Uterus (tissue), 3 donors: ENCODE measurements at regions not wholly inside any gene's neighbourhood (a gene's known extent, or its start where the extent isn't known, plus 50 kb on each side); places are given as distances from the start of the nearest gene placed in this dataset.

Experiments
- DNase-seq, 2 donors: peaks; one replicate each; pipeline ENCODE4 v3.0.0-alpha.2; 2019 to 2020
- H3K27ac ChIP-seq, 2 donors: fragments of 200-600 bp; sonication (generic); 1 replicate in 1 of 2; 2 replicates in 1 of 2; pipeline ENCODE4 v1.5.1; 2016 to 2018
- H3K27me3 ChIP-seq, 2 donors: fragments of 200-600 bp; sonication (generic); one replicate each; pipeline ENCODE4 v1.5.1; 2018 to 2019; ENCODE audit warnings: control low read depth in 1 of 2
- H3K36me3 ChIP-seq, 2 donors: fragments of 200-600 bp; sonication (generic); one replicate each; pipeline ENCODE4 v1.5.1; 2019; ENCODE audit warnings: control low read depth in 1 of 2
- H3K4me1 ChIP-seq, 2 donors: fragments of 200-600 bp; sonication (generic); one replicate each; pipeline ENCODE4 v1.5.1; 2018 to 2019; ENCODE audit warnings: control low read depth in 1 of 2
- H3K4me3 ChIP-seq, 2 donors: fragments of 200-600 bp; sonication (generic); 1 replicate in 1 of 2; 2 replicates in 1 of 2; pipeline ENCODE4 v1.5.1; 2018 to 2019; ENCODE audit warnings: mild to moderate bottlenecking in 1 of 2
- H3K9me3 ChIP-seq, 2 donors: fragments of 200-600 bp; sonication (generic); one replicate each; pipeline ENCODE4 v1.5.1; 2019; ENCODE audit warnings: control low read depth in 1 of 2
- CTCF ChIP-seq, 4 experiments: fragments of 200-600 bp in 2 of 4; fragments of 450-650 bp in 2 of 4; sonication (generic) in 2 of 4; IDR thresholded peaks; one replicate each; pipeline ENCODE4 v1.5.1; 2016 to 2019; ENCODE audit warnings: antibody characterized with exemption in 4 of 4, mild to moderate bottlenecking in 2 of 4, moderate library complexity in 1 of 4
- POLR2A ChIP-seq, 2 donors: fragments of 450-650 bp; IDR thresholded peaks; one replicate each; pipeline ENCODE4 v1.6.1; 2016; ENCODE audit warnings: antibody characterized with exemption in 2 of 2, mild to moderate bottlenecking in 1 of 2, moderate library complexity in 1 of 2
- intact Hi-C: fragments of 100-400 bp; cut with DNase I; formaldehyde crosslinking; loops from one replicate; pipeline ENCODE4 v1.15.1; 2023; ENCODE audit warnings: low total_unique reads
- donor health status: DM: yes; HTN: yes; CAD: no.

- Histone ChIP-seq H3K4me3 (no peak overlapping the region), H3K9me3 (no peaks in the 10 kb centered on the region), H3K36me3 (no peaks in the 10 kb centered on the region), H3K4me1 (no peaks in the 10 kb centered on the region), H3K27ac (no peak overlapping the region), H3K27me3 (no peaks in the 10 kb centered on the region)
- no peak for TF ChIP-seq POLR2A (IDR thresholded peaks at IDR 0.05)
- no peak for TF ChIP-seq CTCF (IDR thresholded peaks at IDR 0.05)
- intact Hi-C loops = no loop called here
- no peak for DNase-seq
These were observed 90.8 kb downstream of the FAM124B start for GRCh38 chr2:224310943-224311625.

- TF ChIP-seq POLR2A (IDR thresholded peaks at IDR 0.05) (no peak), CTCF (IDR thresholded peaks at IDR 0.05) (no peak)
- H3K4me3 ChIP-seq = no peak overlapping the region
- H3K9me3 ChIP-seq = no peaks in the 10 kb centered on the region
- H3K27ac ChIP-seq = no peak overlapping the region
- no peak for DNase-seq
- intact Hi-C loops = no loop called here
- H3K27me3 ChIP-seq = no peaks in the 10 kb centered on the region
- H3K36me3 ChIP-seq = no peaks in the 10 kb centered on the region
- H3K4me1 ChIP-seq = no peaks in the 10 kb centered on the region
These were observed 92.7 kb downstream of the FAM124B start for GRCh38 chr2:224309176-224309575.

- Histone ChIP-seq H3K9me3 (no peaks in the 10 kb centered on the region), H3K27ac (no peak overlapping the region), H3K36me3 (no peaks in the 10 kb centered on the region), H3K4me1 (no peaks in the 10 kb centered on the region), H3K4me3 (no peak overlapping the region), H3K27me3 (no peaks in the 10 kb centered on the region)
- intact Hi-C loops = no loop called here
- TF ChIP-seq POLR2A (IDR thresholded peaks at IDR 0.05) (no peak), CTCF (IDR thresholded peaks at IDR 0.05) (no peak)
- no peak for DNase-seq
These were observed 93.5 kb downstream of the FAM124B start for GRCh38 chr2:224308272-224308911.

GRCh38 chr2:224302952-224303351 lies 99.0 kb downstream of the FAM124B start:
- no peak for DNase-seq
- H3K9me3 ChIP-seq = no peaks in the 10 kb centered on the region
- no peaks in the 10 kb centered on the region for H3K4me1 ChIP-seq
- H3K36me3 ChIP-seq = no peaks in the 10 kb centered on the region
- intact Hi-C loops = no loop called here
- no peaks in the 10 kb centered on the region for H3K27me3 ChIP-seq
- no peak for TF ChIP-seq POLR2A (IDR thresholded peaks at IDR 0.05)
- TF ChIP-seq CTCF (IDR thresholded peaks at IDR 0.05) = no peak
- no peak overlapping the region for H3K4me3 ChIP-seq
- no peak overlapping the region for H3K27ac ChIP-seq

- no peaks in the 10 kb centered on the region for H3K27me3 ChIP-seq
- intact Hi-C loops = no loop called here
- no peaks in the 10 kb centered on the region for H3K36me3 ChIP-seq
- no peaks in the 10 kb centered on the region for H3K4me1 ChIP-seq
- DNase-seq = no peak
- no peak overlapping the region for H3K4me3 ChIP-seq
- H3K9me3 ChIP-seq = no peaks in the 10 kb centered on the region
- no peak for TF ChIP-seq POLR2A (IDR thresholded peaks at IDR 0.05)
- TF ChIP-seq CTCF (IDR thresholded peaks at IDR 0.05) = no peak
- no peak overlapping the region for H3K27ac ChIP-seq
These were observed 107.9 kb downstream of the FAM124B start for GRCh38 chr2:224293976-224294375.
